Liver (tissue), 3 donors: ENCODE measurements at regions not wholly inside any gene's neighbourhood (a gene's known extent, or its start where the extent isn't known, plus 50 kb on each side); places are given as distances from the start of the nearest gene placed in this dataset.

Source experiments
- HNF4A ChIP-seq, 2 donors: conservative IDR thresholded peaks; 2 replicates each; pipeline ENCODE4 v1.6.1; 2016; ENCODE audit warnings: antibody characterized with exemption in 2 of 2, mild to moderate bottlenecking in 2 of 2
- JUND ChIP-seq, 2 donors: IDR thresholded peaks; 2 replicates each; pipeline ENCODE4 v1.6.1; 2016; ENCODE audit warnings: antibody characterized with exemption in 2 of 2
- RAD21 ChIP-seq, 2 donors: IDR thresholded peaks; 2 replicates each; pipeline ENCODE4 v1.6.1; 2016; ENCODE audit warnings: antibody characterized with exemption in 2 of 2, mild to moderate bottlenecking in 2 of 2
- REST ChIP-seq: IDR thresholded peaks from 2 replicates; pipeline ENCODE4 v1.6.1; 2016; ENCODE audit warnings: antibody characterized with exemption, mild to moderate bottlenecking
- SP1 ChIP-seq: IDR thresholded peaks from 2 replicates; pipeline ENCODE4 v1.6.1; 2018; ENCODE audit warnings: antibody characterized with exemption, mild to moderate bottlenecking
- TF ChIP-seq, protein P1 (sequence below): fragments of 150-350 bp; IDR thresholded peaks from 2 replicates; pipeline ENCODE4 v1.5.1; 2017; ENCODE audit warnings: improper control_type of control experiment, low read depth, low read length; ENCODE audit not compliant: missing input control
- TF ChIP-seq, protein P2 (sequence below): IDR thresholded peaks from 2 replicates; pipeline ENCODE4 v1.6.1; 2016; ENCODE audit warnings: antibody characterized with exemption
- donor health status: healthy.
- donor health status: healthy.

DNA sequence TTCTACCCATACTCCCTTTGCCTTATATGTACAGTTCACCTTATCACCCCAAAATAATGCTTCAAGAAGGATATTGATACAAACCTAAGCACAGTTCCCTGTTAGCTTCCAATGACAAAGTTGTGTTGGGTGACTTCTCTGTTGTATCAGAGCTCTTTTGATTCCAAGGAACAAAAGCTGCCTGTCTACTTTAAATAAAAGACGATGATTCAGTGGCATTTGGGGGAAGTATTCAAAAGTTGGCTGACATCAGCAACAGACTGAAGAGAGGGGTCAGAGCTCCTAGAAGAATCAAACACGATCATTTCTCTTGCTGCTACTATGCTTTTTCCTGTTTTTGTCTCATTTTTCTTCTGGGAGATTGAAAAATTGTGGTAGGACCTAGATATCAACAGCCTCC lies 69.4 kb upstream of the CA10 start:
- TF ChIP-seq, protein P1, sequence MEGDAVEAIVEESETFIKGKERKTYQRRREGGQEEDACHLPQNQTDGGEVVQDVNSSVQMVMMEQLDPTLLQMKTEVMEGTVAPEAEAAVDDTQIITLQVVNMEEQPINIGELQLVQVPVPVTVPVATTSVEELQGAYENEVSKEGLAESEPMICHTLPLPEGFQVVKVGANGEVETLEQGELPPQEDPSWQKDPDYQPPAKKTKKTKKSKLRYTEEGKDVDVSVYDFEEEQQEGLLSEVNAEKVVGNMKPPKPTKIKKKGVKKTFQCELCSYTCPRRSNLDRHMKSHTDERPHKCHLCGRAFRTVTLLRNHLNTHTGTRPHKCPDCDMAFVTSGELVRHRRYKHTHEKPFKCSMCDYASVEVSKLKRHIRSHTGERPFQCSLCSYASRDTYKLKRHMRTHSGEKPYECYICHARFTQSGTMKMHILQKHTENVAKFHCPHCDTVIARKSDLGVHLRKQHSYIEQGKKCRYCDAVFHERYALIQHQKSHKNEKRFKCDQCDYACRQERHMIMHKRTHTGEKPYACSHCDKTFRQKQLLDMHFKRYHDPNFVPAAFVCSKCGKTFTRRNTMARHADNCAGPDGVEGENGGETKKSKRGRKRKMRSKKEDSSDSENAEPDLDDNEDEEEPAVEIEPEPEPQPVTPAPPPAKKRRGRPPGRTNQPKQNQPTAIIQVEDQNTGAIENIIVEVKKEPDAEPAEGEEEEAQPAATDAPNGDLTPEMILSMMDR: no peak
- TF ChIP-seq SP1 (no peak), JUND (IDR thresholded peaks at IDR 0.05) (no peak), REST (no peak), RAD21 (IDR thresholded peaks at IDR 0.05) (no peak), HNF4A (conservative IDR thresholded peaks at IDR 0.05) (no peak)
- TF ChIP-seq, protein P2, sequence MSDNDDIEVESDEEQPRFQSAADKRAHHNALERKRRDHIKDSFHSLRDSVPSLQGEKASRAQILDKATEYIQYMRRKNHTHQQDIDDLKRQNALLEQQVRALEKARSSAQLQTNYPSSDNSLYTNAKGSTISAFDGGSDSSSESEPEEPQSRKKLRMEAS: no peak
